OCI-LY1 (cell line): ENCODE measurements at regions not wholly inside any gene's neighbourhood (a gene's known extent, or its start where the extent isn't known, plus 50 kb on each side); places are given as distances from the start of the nearest gene placed in this dataset.

ENCODE experiments used
- CTCF ChIP-seq: fragments of 200-600 bp; sonication (generic), shearing (Covaris generic); IDR thresholded peaks from 2 replicates; pipeline ENCODE4 v1.5.1; 2017; ENCODE audit warnings: mild to moderate bottlenecking, antibody characterized with exemption, low read length, moderate library complexity, mixed read lengths
- EZH2 ChIP-seq: fragments of 200-600 bp; sonication (generic), shearing (Covaris generic); IDR thresholded peaks from 2 replicates; pipeline ENCODE4 v1.8.0; 2017; ENCODE audit warnings: borderline replicate concordance, mixed run types, mild to moderate bottlenecking, antibody characterized with exemption, low read length, moderate library complexity, mixed read lengths

- peak; percentile 80 for TF ChIP-seq CTCF
- TF ChIP-seq EZH2 = no peak
Measured at GRCh38 chr12:89016970-89017778, 335.1 kb downstream of the DUSP6 start.
